ENCODE measurements at regions not wholly inside any gene's neighbourhood (a gene's known extent, or its start where the extent isn't known, plus 50 kb on each side); places are given as distances from the start of the nearest gene placed in this dataset.

DNA sequence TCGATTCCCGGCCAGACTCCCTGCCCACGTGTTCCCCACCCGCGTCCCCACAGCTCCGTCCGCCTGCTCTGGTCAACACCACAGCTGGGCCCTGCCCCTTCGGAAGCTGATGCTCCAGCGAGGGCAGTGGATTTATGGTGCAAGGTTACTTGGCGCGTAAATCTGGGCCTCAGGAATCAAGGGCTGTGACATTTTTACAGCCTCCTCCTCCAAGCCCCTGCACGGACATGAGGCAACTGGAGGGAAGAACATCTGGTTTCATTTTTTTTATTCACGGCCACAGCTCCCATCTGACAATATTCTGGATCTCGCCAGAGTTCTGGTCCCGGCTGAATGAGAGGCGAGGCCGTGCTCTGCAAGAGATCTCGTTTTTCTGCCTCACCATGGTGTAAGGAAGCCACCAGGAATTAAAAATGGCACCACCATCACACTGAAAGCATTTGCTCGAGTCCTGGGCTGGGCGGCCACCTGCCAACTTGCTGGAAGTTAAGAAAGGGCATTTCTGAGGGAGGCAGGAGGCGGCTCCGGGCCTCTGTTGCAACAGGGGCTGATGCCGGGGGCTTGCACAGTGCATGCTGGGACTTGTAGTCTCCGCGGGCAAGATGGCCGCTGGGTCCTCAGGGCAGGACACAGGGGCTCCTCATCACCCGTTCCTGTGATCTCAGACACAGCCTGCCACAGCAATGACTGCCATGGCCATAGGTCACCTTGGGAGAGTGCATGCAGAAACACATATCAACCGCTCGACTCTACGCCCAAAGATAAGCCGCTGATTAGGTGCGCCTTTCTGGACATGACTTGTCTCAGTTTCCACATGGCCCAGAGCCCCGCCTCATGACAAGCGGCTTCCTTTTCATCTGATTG, 148.5 kb downstream of the LY86 start:
- no peaks in the 10 kb centered on the region for H3K9me3 Mint-ChIP-seq (ENCODE audit: low read depth, unreplicated experiment)
- H3K36me3 Mint-ChIP-seq (ENCODE audit: insufficient read depth, unreplicated experiment): no peaks in the 10 kb centered on the region
- intact Hi-C loops (cut with micrococcal nuclease; ENCODE audit: unreplicated experiment): no loop called here
- no peak overlapping the region for H3K27ac Mint-ChIP-seq (ENCODE audit: unreplicated experiment)
- peak overlapping the region; percentile 47 for H3K4me3 Mint-ChIP-seq (ENCODE audit: low read depth, unreplicated experiment)
- DNase-seq: peak; percentile 28
- CTCF ChIA-PET: no interaction called here
- TF ChIP-seq, protein P1, sequence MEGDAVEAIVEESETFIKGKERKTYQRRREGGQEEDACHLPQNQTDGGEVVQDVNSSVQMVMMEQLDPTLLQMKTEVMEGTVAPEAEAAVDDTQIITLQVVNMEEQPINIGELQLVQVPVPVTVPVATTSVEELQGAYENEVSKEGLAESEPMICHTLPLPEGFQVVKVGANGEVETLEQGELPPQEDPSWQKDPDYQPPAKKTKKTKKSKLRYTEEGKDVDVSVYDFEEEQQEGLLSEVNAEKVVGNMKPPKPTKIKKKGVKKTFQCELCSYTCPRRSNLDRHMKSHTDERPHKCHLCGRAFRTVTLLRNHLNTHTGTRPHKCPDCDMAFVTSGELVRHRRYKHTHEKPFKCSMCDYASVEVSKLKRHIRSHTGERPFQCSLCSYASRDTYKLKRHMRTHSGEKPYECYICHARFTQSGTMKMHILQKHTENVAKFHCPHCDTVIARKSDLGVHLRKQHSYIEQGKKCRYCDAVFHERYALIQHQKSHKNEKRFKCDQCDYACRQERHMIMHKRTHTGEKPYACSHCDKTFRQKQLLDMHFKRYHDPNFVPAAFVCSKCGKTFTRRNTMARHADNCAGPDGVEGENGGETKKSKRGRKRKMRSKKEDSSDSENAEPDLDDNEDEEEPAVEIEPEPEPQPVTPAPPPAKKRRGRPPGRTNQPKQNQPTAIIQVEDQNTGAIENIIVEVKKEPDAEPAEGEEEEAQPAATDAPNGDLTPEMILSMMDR (IDR thresholded peaks at IDR 0.05; ENCODE audit: unreplicated experiment): no peak
- H3K4me1 Mint-ChIP-seq (ENCODE audit: low read depth, unreplicated experiment): peaks cover 9% of the 10 kb centered on the region
- peaks cover 12% of the 10 kb centered on the region for H3K27me3 Mint-ChIP-seq (ENCODE audit: unreplicated experiment)
- BruUV-seq (replicated peaks): no TSS peak

DNA sequence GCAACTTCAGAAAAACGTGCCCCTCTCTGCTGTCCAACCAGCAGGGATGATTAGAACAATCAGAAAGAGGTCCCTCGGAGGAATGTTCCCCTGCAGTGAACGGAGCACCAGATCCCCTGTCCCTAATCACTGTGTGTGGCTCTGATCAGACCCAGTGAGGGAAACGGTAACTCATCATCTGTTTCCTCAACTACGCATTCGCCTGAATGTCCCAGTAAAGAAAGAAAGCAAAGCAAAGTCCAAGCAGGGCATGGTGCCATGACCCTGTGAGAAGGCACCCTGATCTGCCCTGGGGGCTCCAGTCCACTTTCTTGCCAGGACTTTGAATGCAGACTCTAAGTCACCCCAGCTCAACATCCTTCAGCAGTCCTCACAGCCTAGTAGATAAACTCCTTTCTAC, 149.2 kb downstream of the LY86 start:
- H3K4me1 Mint-ChIP-seq (ENCODE audit: low read depth, unreplicated experiment): peaks cover 9% of the 10 kb centered on the region
- H3K36me3 Mint-ChIP-seq (ENCODE audit: insufficient read depth, unreplicated experiment): no peaks in the 10 kb centered on the region
- H3K27me3 Mint-ChIP-seq (ENCODE audit: unreplicated experiment): peaks cover 12% of the 10 kb centered on the region
- CTCF ChIA-PET: no interaction called here
- TF ChIP-seq, protein P1 (IDR thresholded peaks at IDR 0.05; ENCODE audit: unreplicated experiment): no peak
- no TSS peak for BruUV-seq (replicated peaks)
- H3K27ac Mint-ChIP-seq (ENCODE audit: unreplicated experiment): no peak overlapping the region
- peak overlapping the region; percentile 47 for H3K4me3 Mint-ChIP-seq (ENCODE audit: low read depth, unreplicated experiment)
- no peak for DNase-seq
- intact Hi-C loops (cut with micrococcal nuclease; ENCODE audit: unreplicated experiment): no loop called here
- no peaks in the 10 kb centered on the region for H3K9me3 Mint-ChIP-seq (ENCODE audit: low read depth, unreplicated experiment)

DNA sequence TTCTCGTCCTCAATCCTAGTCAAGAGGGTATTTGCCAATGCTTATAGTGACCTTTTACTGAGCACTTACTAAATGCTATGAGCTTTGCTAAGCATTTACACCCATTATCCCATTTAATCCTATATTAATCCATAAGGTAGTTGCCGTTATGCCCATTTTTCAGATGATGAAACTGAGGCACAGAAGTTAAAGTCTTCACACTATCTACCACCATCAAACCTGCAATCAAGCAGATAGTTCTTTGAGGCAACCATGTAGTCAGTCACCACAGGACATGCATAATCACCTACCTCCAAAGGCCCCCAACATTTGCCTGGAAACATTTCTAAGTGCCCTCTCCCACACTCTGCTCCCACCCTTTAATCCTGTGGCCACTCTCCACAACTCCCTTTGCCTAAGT, 149.6 kb downstream of the LY86 start:
- Mint-ChIP-seq H3K36me3 (ENCODE audit: insufficient read depth, unreplicated experiment) (no peaks in the 10 kb centered on the region), H3K27me3 (ENCODE audit: unreplicated experiment) (peaks cover 12% of the 10 kb centered on the region), H3K9me3 (ENCODE audit: low read depth, unreplicated experiment) (no peaks in the 10 kb centered on the region), H3K4me1 (ENCODE audit: low read depth, unreplicated experiment) (peaks cover 9% of the 10 kb centered on the region), H3K4me3 (ENCODE audit: low read depth, unreplicated experiment) (no peak overlapping the region), H3K27ac (ENCODE audit: unreplicated experiment) (no peak overlapping the region)
- CTCF ChIA-PET: no interaction called here
- no TSS peak for BruUV-seq (replicated peaks)
- intact Hi-C loops (cut with micrococcal nuclease; ENCODE audit: unreplicated experiment): no loop called here
- no peak for DNase-seq
- TF ChIP-seq, protein P1 (IDR thresholded peaks at IDR 0.05; ENCODE audit: unreplicated experiment): no peak

DNA sequence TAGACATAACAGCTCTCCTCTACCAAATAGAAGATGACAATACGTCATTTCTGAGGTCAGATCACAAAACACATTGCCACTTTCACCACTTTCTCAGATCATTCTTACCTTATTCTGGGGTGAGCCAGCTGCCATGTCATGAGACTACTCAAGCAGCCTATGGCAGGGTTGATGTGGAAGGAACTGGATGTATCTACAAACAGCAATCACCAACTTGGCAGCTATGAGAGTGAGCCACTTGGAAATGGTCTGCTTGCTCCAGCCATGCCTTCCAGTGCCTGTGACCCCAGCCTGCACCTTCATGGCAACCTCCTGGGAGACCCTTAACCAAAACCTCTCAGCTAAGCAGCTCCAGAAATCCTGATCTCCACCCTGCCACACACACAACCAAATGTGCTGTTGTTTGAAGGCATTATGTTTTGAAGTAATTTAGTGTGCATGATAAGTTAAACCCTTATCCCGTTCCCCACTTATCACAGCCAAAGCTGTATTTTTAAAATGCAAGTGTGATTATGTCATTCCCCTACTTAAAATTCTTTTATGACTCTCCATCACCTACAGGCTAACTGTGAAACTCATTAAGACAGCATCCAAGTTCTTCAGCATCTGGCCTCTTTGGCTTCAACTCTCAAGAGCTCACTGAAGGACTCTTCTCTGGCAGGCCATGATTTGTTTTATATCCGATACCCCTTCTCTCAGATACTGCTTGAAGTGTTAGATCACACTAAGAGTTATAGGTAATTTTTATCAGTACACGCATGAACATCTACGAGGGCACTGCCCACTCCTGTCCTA, 150.6 kb downstream of the LY86 start:
- DNase-seq: no peak
- Mint-ChIP-seq H3K27me3 (ENCODE audit: unreplicated experiment) (peaks cover 12% of the 10 kb centered on the region), H3K36me3 (ENCODE audit: insufficient read depth, unreplicated experiment) (no peaks in the 10 kb centered on the region), H3K9me3 (ENCODE audit: low read depth, unreplicated experiment) (no peaks in the 10 kb centered on the region), H3K4me1 (ENCODE audit: low read depth, unreplicated experiment) (peaks cover 9% of the 10 kb centered on the region), H3K27ac (ENCODE audit: unreplicated experiment) (no peak overlapping the region), H3K4me3 (ENCODE audit: low read depth, unreplicated experiment) (no peak overlapping the region)
- CTCF ChIA-PET: no interaction called here
- no TSS peak for BruUV-seq (replicated peaks)
- TF ChIP-seq, protein P1 (IDR thresholded peaks at IDR 0.05; ENCODE audit: unreplicated experiment): no peak
- intact Hi-C loops (cut with micrococcal nuclease; ENCODE audit: unreplicated experiment): no loop called here

Data from Calu3 (cell line).